ENCODE measurements at regions not wholly inside any gene's neighbourhood (a gene's known extent, or its start where the extent isn't known, plus 50 kb on each side); places are given as distances from the start of the nearest gene placed in this dataset.
"Not testable (repeated sequence)": the region's sequence is repeated elsewhere in the genome, so short reads cannot be mapped to it uniquely, and the experiment has no call there.

GRCh38 chr2:217593732-217594131 is 409.1 kb downstream of the TNS1 start:
- DNase-seq (ENCODE audit: low read depth, low spot score): no peak

GRCh38 chr2:217588266-217588665 is 414.5 kb downstream of the TNS1 start:
- DNase-seq (ENCODE audit: low read depth, low spot score): no peak

- DNase-seq (ENCODE audit: low read depth, low spot score): no peak
These were observed 417.4 kb downstream of the TNS1 start for GRCh38 chr2:217585362-217585761.

GRCh38 chr2:217580407-217580806 is 422.4 kb downstream of the TNS1 start:
- not testable (repeated sequence) for DNase-seq (ENCODE audit: low read depth, low spot score)

GRCh38 chr2:217573571-217573970 is 429.2 kb downstream of the TNS1 start:
- no peak for DNase-seq (ENCODE audit: low read depth, low spot score)

GRCh38 chr2:217570394-217570793 is 432.4 kb downstream of the TNS1 start:
- no peak for DNase-seq (ENCODE audit: low read depth, low spot score)

GRCh38 chr2:217568289-217568971 is 434.4 kb downstream of the TNS1 start:
- DNase-seq (ENCODE audit: low read depth, low spot score): no peak

- DNase-seq (ENCODE audit: low read depth, low spot score): no peak
These were observed 439.2 kb downstream of the TNS1 start for GRCh38 chr2:217563565-217563964.

GRCh38 chr2:217562871-217563480 is 439.8 kb downstream of the TNS1 start:
- no peak for DNase-seq (ENCODE audit: low read depth, low spot score)

- DNase-seq (ENCODE audit: low read depth, low spot score): no peak
These were observed 443.7 kb downstream of the TNS1 start for GRCh38 chr2:217559084-217559483.

- DNase-seq (ENCODE audit: low read depth, low spot score): no peak
These were observed 447.5 kb downstream of the TNS1 start for GRCh38 chr2:217555081-217555876.

GRCh38 chr2:217553679-217554078 is 449.1 kb downstream of the TNS1 start:
- DNase-seq (ENCODE audit: low read depth, low spot score): no peak

- DNase-seq (ENCODE audit: low read depth, low spot score): no peak
These were observed 449.6 kb downstream of the TNS1 start for GRCh38 chr2:217553202-217553601.

GRCh38 chr2:217552081-217552480 is 450.7 kb downstream of the TNS1 start:
- no peak for DNase-seq (ENCODE audit: low read depth, low spot score)

GRCh38 chr2:217551252-217551899 is 451.4 kb downstream of the TNS1 start:
- no peak for DNase-seq (ENCODE audit: low read depth, low spot score)

GRCh38 chr2:217539126-217539525 is 463.7 kb downstream of the TNS1 start:
- DNase-seq (ENCODE audit: low read depth, low spot score): no peak

- no peak for DNase-seq (ENCODE audit: low read depth, low spot score)
These were observed 464.1 kb downstream of the TNS1 start for GRCh38 chr2:217538719-217539118.

GRCh38 chr2:217535957-217536708 is 466.7 kb downstream of the TNS1 start:
- DNase-seq (ENCODE audit: low read depth, low spot score): no peak

- DNase-seq (ENCODE audit: low read depth, low spot score): no peak
These were observed 472.3 kb downstream of the TNS1 start for GRCh38 chr2:217530392-217531090.

GRCh38 chr2:217529271-217529670 is 473.5 kb downstream of the TNS1 start:
- no peak for DNase-seq (ENCODE audit: low read depth, low spot score)
